GM12878 (cell line): ENCODE measurements at regions not wholly inside any gene's neighbourhood (a gene's known extent, or its start where the extent isn't known, plus 50 kb on each side); places are given as distances from the start of the nearest gene placed in this dataset.

Experiments used
- ATAC-seq: fragments of 200-7000 bp; cut with Tn5 transposase; 3 replicates; pipeline ENCODE4 v1.9.1; 2020; ENCODE audit warnings: mild to moderate bottlenecking, moderate library complexity
- BruUV-seq: library from RNA; stranded (reverse); fragments of 400-500 nt; replicated peaks from 2 replicates; lab custom pipeline; 2021; lab: Mats Ljungman, UMichigan
- CTCF ChIA-PET: fragments of 300-600 bp; sonication (Branson Sonifier 250); formaldehyde crosslinking; extraction: SDS; loops from one replicate; lab custom pipeline; 2021; ENCODE audit warnings: inconsistent platforms; lab: Yijun Ruan, JAX
- POLR2A ChIA-PET: fragments of 350-600 bp; formaldehyde crosslinking; extraction: SDS; loops from one replicate; lab custom pipeline; 2021; ENCODE audit warnings: inconsistent platforms; lab: Charles Lee
- RAD21 ChIA-PET: fragments of 300-600 bp; sonication (Branson Sonifier 250); formaldehyde crosslinking; loops from one replicate; lab custom pipeline; 2023; ENCODE audit warnings: antibody characterized with exemption; ENCODE audit not compliant: unreplicated experiment; lab: Charles Lee
- SMC1A ChIA-PET: fragments of 300-600 bp; sonication (Branson Sonifier 250); formaldehyde crosslinking; loops from one replicate; lab custom pipeline; 2023; ENCODE audit not compliant: unreplicated experiment, uncharacterized antibody; lab: Charles Lee
- DNase-seq: peaks from one replicate; pipeline ENCODE4 v3.0.0-alpha.2; 2011; ENCODE audit warnings: low read depth, low spot score
- FAIRE-seq: peaks from 3 replicates; lab custom pipeline; 2011; peaks lifted over from hg19 to GRCh38; lab: Jason Lieb, UNC
- H2AFZ ChIP-seq: 2 replicates; pipeline ENCODE4 v1.6.0; 2011; ENCODE audit warnings: low read depth, low read length, control low read depth; ENCODE audit not compliant: control insufficient read depth
- H3K27ac ChIP-seq: 2 replicates; pipeline ENCODE4 v1.5.1; 2011; ENCODE audit warnings: control low read depth; ENCODE audit not compliant: control insufficient read depth, insufficient read depth
- H3K27me3 ChIP-seq, 2 experiments: replicated peaks in 1 of 2; 2 replicates each; pipeline versions ENCODE4 v1.6.0 to v1.6.1; 2011; ENCODE audit warnings: low read length in 1 of 2; ENCODE audit not compliant: control insufficient read depth in 2 of 2, insufficient read depth in 2 of 2
- H3K36me3 ChIP-seq, 2 experiments: 2 replicates each; pipeline ENCODE4 v1.5.1; 2011; ENCODE audit warnings: low read length in 1 of 2; ENCODE audit not compliant: control insufficient read depth in 2 of 2, insufficient read depth in 2 of 2
- H3K4me1 ChIP-seq: 2 replicates; pipeline ENCODE4 v1.6.1; 2011; ENCODE audit warnings: mild to moderate bottlenecking, low read length, moderate library complexity, mixed read lengths; ENCODE audit not compliant: control insufficient read depth, insufficient read depth
- H3K4me2 ChIP-seq: 2 replicates; pipeline ENCODE4 v1.6.0; 2011; ENCODE audit warnings: control low read depth; ENCODE audit not compliant: control insufficient read depth, insufficient read depth
- H3K4me3 ChIP-seq: fragments of 200-600 bp; sonication (generic); 2 replicates; pipeline ENCODE4 v1.5.1; 2016
- H3K79me2 ChIP-seq: 2 replicates; pipeline ENCODE4 v1.6.0; 2011; ENCODE audit warnings: low read length; ENCODE audit not compliant: control insufficient read depth, insufficient read depth
- H3K9ac ChIP-seq: 2 replicates; pipeline ENCODE4 v1.8.0; 2011; ENCODE audit warnings: low read length, control low read depth, mixed read lengths; ENCODE audit not compliant: control insufficient read depth, insufficient read depth
- H3K9me3 ChIP-seq: replicated peaks from 3 replicates; pipeline ENCODE4 v1.5.1; 2011; ENCODE audit warnings: mild to moderate bottlenecking, low read length; ENCODE audit not compliant: control insufficient read depth, insufficient read depth
- H4K20me1 ChIP-seq: 2 replicates; pipeline ENCODE4 v1.6.0; 2011; ENCODE audit not compliant: control insufficient read depth, insufficient read depth
- CBX3 ChIP-seq: fragments of 200-600 bp; sonication (generic); IDR thresholded peaks from 2 replicates; pipeline ENCODE4 v1.6.1; 2016; ENCODE audit warnings: low read depth, borderline replicate concordance
- IRF4 ChIP-seq: IDR thresholded peaks from 2 replicates; pipeline ENCODE4 v1.6.1; 2011; ENCODE audit warnings: low read depth, low read length
- KDM1A ChIP-seq: fragments of 200-600 bp; sonication (generic); IDR thresholded peaks from 2 replicates; pipeline ENCODE4 v1.6.1; 2016; ENCODE audit warnings: borderline replicate concordance
- WGBS: methylation state at CpG from one replicate; pipeline ENCODE4 v1.1.6; 2016; ENCODE audit warnings: low lambda C conversion rate; ENCODE audit not compliant: insufficient replicate concordance, insufficient coverage; ENCODE audit errors: missing lambda C conversion rate; 5-methylcytosine and 5-hydroxymethylcytosine counted together
- in situ Hi-C: fragments of 300-500 bp; cut with MboI; formaldehyde crosslinking; loops from 9 replicates; pipeline ENCODE4 v1.14.3; 2018; ENCODE audit warnings: mixed read lengths
- intact Hi-C: fragments of 100-400 bp; cut with micrococcal nuclease; formaldehyde crosslinking; loops from one replicate; pipeline ENCODE4 v1.14.2; 2022; ENCODE audit not compliant: unreplicated experiment
- TF ChIP-seq, protein P1 (sequence below): IDR thresholded peaks from 2 replicates; pipeline ENCODE4 v1.6.1; 2012; ENCODE audit warnings: low read depth, low read length, improper control_type of control experiment
- TF ChIP-seq, protein P2 (sequence below): fragments of 450-650 bp; conservative IDR thresholded peaks from 2 replicates; pipeline ENCODE4 v1.6.1; 2017; ENCODE audit warnings: mild to moderate bottlenecking, moderate library complexity

DNA sequence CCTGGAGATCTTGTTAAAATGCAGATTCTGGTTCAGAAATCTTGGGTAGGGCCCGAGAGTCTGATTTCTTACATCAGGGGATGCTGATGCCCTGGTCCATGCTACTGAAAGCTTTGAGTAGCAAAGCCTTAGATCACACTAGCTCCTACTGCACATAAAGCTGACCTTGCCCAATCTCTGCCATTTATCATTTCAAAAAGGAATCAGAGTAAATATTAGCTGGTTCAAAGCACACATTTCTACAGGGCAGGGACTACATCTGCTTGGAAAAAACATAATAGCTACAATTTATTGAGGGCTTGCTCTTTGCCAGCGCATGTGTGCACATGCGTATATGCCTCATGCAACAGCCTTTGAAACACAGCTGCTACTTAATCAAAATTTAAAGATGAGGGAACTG, 440.4 kb upstream of the ARID1B start:
- no TSS peak for BruUV-seq
- H3K27ac ChIP-seq: no peak overlapping the region
- FAIRE-seq (no peak), ATAC-seq (no peak), DNase-seq (no peak)
- intact Hi-C loops (no loop called here), in situ Hi-C loops (no loop called here)
- no peaks in the 10 kb centered on the region; the same call in 2 of the 3 replicates for H3K9me3 ChIP-seq
- 47% methylated on average over 3 of the region's 3 CpGs for WGBS
- H3K9ac ChIP-seq: no peak overlapping the region
- H3K79me2 ChIP-seq: no peaks in the 10 kb centered on the region
- no peaks in the 10 kb centered on the region for H4K20me1 ChIP-seq
- peaks cover 0 to 2% of the 10 kb centered on the region in 2 experiments; a peak in 2 of 4 replicates for H3K27me3 ChIP-seq
- no peak overlapping the region for H2AFZ ChIP-seq
- no peak overlapping the region for H3K4me2 ChIP-seq
- no peak overlapping the region for H3K4me3 ChIP-seq
- H3K36me3 ChIP-seq: no peaks in the 10 kb centered on the region
- no peaks in the 10 kb centered on the region for H3K4me1 ChIP-seq
- SMC1A ChIA-PET: no interaction called here
- TF ChIP-seq KDM1A (no peak), CBX3 (no peak)
- TF ChIP-seq, protein P1, sequence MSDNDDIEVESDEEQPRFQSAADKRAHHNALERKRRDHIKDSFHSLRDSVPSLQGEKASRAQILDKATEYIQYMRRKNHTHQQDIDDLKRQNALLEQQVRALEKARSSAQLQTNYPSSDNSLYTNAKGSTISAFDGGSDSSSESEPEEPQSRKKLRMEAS: no peak
- TF ChIP-seq, protein P2, sequence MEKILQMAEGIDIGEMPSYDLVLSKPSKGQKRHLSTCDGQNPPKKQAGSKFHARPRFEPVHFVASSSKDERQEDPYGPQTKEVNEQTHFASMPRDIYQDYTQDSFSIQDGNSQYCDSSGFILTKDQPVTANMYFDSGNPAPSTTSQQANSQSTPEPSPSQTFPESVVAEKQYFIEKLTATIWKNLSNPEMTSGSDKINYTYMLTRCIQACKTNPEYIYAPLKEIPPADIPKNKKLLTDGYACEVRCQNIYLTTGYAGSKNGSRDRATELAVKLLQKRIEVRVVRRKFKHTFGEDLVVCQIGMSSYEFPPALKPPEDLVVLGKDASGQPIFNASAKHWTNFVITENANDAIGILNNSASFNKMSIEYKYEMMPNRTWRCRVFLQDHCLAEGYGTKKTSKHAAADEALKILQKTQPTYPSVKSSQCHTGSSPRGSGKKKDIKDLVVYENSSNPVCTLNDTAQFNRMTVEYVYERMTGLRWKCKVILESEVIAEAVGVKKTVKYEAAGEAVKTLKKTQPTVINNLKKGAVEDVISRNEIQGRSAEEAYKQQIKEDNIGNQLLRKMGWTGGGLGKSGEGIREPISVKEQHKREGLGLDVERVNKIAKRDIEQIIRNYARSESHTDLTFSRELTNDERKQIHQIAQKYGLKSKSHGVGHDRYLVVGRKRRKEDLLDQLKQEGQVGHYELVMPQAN: no peak
- CTCF ChIA-PET: no interaction called here
- RAD21 ChIA-PET: no interaction called here
- POLR2A ChIA-PET: no interaction called here

DNA sequence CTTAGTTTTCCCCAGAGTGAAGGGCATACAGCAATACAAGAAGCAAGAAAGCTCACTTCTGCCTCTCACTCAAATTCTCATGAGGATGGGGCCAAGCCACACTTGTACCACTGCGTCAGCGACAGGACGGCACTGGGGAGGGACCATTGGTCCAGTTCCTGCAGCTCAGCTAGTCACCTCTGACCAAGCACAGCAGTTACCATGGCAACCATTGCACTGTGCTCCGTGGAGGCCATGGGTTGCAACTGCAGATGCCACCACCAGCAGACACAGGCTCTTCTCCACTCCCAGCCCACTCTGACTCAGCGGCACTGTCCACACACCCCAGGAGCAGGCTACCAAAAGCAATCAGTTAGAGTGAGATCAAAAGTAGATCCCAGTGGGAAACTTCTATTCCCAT, 441.1 kb upstream of the ARID1B start:
- Histone ChIP-seq H3K4me2 (no peak overlapping the region), H3K4me1 (no peaks in the 10 kb centered on the region), H3K27ac (no peak overlapping the region), H3K9me3 (no peaks in the 10 kb centered on the region; the same call in 2 of the 3 replicates), H3K4me3 (no peak overlapping the region), H3K9ac (no peak overlapping the region), H3K79me2 (no peaks in the 10 kb centered on the region), H3K27me3 (peaks cover 0 to 2% of the 10 kb centered on the region in 2 experiments; a peak in 2 of 4 replicates), H4K20me1 (no peaks in the 10 kb centered on the region), H2AFZ (no peak overlapping the region), H3K36me3 (no peaks in the 10 kb centered on the region)
- no peak; the same call in 2 of the 3 replicates for ATAC-seq
- BruUV-seq: no TSS peak
- TF ChIP-seq IRF4: no peak
- intact Hi-C loops: no loop called here
- ChIA-PET SMC1A (no interaction called here), POLR2A (no interaction called here), CTCF (no interaction called here), RAD21 (no interaction called here)
- DNase-seq: no peak
- 73% methylated on average over 5 of the region's 5 CpGs for WGBS
- in situ Hi-C loops: no loop called here
- no peak for FAIRE-seq
